ENCODE measurements at regions not wholly inside any gene's neighbourhood (a gene's known extent, or its start where the extent isn't known, plus 50 kb on each side); places are given as distances from the start of the nearest gene placed in this dataset.
"Not testable (repeated sequence)": the region's sequence is repeated elsewhere in the genome, so short reads cannot be mapped to it uniquely, and the experiment has no call there.

DNA sequence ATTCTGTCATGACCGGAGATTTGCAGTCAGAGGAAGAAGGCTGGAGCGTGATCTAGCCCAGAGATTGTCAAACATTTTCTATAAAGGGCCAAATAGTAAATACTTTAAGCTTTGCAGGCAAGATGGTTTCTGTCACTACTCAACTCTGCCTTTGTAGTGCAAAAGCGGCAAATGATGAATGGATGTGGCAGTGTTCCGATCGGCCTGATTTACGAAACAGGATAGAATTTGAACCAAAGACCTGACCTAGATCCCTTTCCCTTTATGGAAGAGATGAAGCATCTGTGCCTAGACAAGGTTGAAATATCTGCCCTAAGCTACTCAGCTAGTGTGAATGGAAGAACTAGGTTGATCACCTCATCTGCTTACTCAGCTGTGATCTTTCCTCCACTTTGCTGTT, 209.5 kb downstream of the YTHDC2 start:
- DNase-seq, result no peak

DNA sequence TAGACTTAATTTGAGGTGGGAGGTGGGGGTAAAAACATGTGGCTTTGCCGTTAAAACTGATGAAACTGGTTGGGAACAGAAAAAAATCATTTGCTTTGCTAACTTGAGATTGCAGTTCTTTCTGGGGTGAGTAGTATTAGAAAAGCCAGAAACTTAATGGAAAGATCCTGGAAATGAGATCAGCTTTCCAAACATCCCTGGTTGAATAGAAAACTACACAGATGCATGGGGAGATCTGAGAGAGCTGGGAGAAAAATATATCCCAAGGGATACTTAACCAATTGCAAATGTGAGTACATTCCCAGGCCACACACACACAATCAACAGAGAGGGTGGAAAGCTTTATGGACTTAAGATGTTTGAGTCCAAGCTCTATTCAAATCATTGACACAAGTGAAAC, 222.3 kb downstream of the YTHDC2 start:
- DNase-seq, result no peak

DNA sequence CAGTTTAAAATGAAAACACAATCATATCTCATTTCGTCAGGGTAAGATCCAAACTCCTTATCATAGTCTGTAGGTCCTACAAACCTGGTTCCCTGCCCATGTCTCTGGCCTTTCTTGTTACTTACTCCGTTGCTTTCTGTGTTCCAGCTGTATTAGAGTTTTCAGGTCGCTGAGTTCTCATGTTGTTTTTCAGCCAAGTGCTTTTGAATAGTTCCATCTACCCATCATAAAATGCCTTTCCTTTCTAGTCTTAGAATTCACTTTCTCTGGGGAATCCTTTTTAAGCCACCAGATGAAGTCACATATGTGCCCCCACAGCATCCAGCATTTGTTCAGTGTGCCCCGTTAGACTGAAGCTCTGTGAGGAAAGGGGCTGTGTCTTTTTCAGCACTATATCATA, 228.7 kb downstream of the YTHDC2 start:
- no peak for DNase-seq

DNA sequence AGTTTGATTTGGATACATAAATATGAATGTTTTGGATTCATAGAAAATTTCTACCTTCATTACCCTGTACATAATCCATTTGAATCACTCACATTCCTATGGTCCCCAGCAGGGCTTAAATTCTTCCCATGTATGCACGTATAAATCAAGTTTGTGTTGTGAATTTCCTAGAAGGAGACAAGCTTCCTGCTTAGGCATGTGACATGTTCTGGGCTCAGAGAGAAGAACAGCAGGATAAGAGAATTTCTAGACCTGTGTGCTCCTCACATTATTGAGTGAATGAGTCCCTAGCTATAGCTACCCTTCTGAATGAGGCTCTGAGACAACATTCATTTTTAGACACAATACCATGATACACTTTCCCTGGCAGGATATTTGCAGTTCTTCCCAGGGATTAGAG, 229.1 kb downstream of the YTHDC2 start:
- no peak for DNase-seq

DNA sequence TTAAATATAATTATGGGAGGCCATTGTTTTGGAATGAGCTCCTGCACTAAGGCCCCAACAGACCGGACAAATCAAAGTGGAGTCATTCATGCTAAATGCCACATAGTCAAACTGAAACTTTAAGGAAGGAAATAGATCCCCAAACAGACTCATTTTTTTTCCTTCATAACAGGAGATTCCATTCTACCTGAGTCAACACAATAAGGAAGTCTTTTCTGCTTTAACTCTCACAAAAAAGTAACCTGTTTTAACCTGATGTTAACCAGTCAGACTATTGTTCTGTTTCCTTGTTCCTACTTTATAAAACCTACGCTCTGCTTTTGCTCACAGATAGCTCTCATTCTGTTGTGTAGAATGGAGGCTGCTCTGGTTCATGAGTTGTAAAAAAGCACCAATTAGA, 234.9 kb downstream of the YTHDC2 start:
- DNase-seq, result no peak

DNA sequence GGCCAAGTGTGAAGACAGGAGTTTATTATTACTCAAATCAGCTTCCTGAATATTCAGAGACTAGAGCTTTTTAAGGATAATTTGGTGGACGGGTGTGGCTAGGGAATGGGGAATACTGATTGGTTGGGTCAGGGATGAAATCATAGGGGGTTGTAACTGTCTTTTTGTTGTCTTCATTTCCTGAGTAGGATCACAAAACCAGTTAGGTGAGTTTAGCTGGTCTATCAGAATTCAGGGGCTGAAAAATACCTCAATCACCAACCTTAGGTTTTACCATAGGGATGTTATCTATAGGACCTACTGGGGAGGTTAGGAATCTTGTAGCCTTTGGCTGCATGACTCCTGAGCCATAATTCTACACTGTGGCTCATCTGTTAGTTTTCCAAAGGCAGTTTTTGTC, 235.8 kb downstream of the YTHDC2 start:
- no peak for DNase-seq

DNA sequence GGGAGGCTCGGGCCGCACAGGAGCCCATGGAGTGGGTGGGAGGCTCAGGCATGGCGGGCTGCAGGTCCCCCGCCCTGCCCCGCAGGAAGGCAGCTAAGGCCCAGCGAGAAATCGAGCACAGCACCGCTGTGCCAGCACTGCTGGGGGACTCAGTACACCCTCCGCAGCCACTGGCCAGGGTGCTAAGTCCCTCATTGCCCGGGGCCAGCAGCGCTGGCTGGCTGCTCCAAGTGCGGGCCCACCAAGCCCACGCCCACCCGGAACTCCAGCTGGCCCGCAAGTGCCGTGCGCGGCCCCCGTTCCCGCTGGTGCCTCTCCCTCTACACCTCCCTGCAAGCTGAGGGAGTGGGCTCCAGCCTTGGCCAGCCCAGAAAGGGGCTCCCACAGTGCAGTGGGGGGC, 239.7 kb downstream of the YTHDC2 start:
- DNase-seq, result not testable (repeated sequence)

- no peak for DNase-seq
Observed at GRCh38 chr5:113755516-113755915, 242.0 kb downstream of the YTHDC2 start.

GRCh38 chr5:113757508-113757907, 244.0 kb downstream of the YTHDC2 start:
- DNase-seq, result no peak

DNA sequence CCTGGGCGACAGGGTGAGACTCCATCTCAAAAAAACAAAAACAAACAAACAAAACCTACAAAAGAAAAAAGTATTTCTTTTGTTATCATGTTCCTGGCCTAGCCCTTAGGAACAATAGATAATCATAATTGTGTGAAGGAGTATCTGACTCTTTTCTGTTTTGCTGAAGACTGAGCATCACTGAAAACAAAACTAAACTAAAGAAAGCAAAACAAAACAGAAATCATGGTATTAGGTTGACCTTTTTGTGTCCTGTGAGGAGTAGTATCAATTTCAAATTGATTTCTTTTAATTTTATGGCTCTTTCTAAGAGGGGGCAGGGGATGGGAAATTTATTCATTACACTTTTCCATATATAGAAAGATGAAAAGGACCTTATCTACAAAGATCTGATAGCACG, 246.0 kb downstream of the YTHDC2 start:
- no peak for DNase-seq

DNA sequence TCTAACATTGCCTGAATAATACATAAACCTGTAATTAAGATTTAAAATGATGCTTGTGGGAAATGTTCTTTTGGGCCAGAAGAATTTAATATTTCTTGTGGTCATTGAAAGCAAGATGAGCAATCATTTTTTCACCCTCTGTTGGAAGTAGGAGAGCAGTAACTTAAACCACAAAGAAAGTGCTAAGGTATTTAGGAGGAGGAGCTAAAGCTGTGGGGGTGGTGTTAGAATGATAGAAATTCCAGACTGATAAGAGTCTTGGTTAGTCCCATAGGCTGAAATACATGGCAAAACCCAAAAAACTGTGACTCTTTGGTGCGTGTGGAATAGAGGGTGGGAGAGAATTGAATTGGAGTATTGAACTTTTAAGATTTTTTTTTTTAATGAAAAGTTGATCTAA, 247.0 kb downstream of the YTHDC2 start:
- DNase-seq, result no peak

- DNase-seq, result no peak
Observed at GRCh38 chr5:113761594-113761993, 248.1 kb downstream of the YTHDC2 start.

- no peak for DNase-seq
Observed at GRCh38 chr5:113764382-113764781, 250.9 kb downstream of the YTHDC2 start.

DNA sequence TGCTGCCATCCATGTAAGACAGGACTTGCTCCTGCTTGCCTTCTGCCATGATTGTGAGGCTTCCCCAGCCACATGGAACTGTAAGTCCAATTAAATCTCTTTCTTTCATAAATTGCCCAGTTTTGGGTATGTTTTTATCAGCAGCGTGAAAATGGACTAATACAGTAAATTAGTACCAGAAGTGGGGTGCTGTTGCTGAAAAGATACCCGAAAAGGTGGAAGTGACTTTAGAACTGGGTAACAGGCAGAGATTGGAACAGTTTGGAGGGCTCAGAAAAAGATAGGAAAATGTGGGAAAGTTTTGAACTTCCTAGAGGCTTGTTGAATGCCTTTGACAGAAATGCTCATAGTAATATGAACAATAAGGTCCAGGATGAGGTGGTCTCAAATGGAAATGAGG, 253.3 kb downstream of the YTHDC2 start:
- not testable (repeated sequence) for DNase-seq

- no peak for DNase-seq
Observed at GRCh38 chr5:113770648-113771047, 257.2 kb downstream of the YTHDC2 start.

GRCh38 chr5:113771483-113771882, 258.0 kb downstream of the YTHDC2 start:
- no peak for DNase-seq

DNA sequence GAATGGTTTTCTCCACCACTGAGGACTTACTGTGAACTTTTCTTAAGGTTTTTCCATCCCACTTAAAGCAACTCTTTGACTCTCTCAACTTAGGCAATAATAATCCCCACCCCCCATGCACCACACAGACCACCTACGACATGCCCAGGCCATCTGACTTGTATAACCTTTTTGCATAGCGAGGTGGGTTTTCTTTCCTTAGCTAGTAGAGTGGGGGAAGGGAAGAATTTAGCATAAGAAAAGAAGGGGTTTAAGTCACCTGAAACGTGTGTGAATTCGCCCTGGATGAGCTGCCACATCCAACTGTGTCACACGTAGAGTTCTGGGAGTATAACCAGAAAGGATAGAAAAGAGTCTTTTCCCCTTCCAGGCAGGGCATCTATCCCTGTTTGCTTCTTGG, 262.7 kb downstream of the YTHDC2 start:
- DNase-seq, result no peak

GRCh38 chr5:113776832-113777525, 263.5 kb downstream of the YTHDC2 start:
- no peak for DNase-seq

- DNase-seq, result no peak
Observed at GRCh38 chr5:113778147-113778546, 264.7 kb downstream of the YTHDC2 start.

- no peak for DNase-seq
Observed at GRCh38 chr5:113788141-113788655, 274.7 kb downstream of the YTHDC2 start.

GRCh38 chr5:113789769-113790168, 276.3 kb downstream of the YTHDC2 start:
- no peak for DNase-seq

DNA sequence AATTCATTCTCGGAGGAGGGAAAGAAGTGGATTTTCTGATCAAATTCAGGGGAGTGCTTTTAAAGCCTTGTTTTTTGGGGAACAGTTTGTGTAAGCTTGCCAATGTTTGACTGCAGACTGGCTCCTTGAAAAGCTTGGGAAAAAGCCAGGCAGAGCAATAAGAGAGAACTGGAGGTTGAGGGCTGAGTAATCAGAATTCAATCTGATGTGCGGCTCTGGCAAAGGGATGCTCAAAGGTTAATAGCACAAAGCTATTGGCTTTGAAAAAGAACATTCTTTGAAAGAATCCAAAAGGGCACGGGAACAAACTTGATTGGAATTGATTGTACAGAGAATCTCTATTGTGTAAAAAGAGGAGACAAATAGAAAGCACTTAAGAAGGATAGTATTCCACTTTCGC, 279.3 kb downstream of the YTHDC2 start:
- DNase-seq, result no peak

DNA sequence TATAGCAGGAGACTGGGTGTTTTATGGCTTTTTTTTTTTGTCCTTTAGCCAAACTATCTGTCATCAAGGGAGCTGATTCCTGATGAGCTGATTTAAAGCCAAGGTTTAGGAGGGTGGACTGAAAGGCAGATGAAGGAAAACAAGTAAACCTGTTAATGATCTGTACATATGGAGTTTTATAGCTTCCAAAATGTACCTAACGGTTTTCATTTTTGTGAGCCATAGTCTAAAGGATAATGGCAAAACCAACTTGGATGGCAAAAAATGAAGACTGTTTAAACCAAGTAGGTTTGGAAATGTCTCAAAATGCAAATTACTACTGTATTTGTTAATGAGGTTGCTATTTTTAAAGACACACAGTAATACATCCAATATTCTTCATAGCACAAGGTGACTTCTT, 281.5 kb downstream of the YTHDC2 start:
- no peak for DNase-seq

GRCh38 chr5:113800686-113801085, 287.2 kb downstream of the YTHDC2 start:
- no peak for DNase-seq

- DNase-seq, result no peak
Observed at GRCh38 chr5:113804264-113804663, 290.8 kb downstream of the YTHDC2 start.
